Fibroblast of lung (primary cell): ENCODE measurements at regions not wholly inside any gene's neighbourhood (a gene's known extent, or its start where the extent isn't known, plus 50 kb on each side); places are given as distances from the start of the nearest gene placed in this dataset.

Experiments
- CTCF ChIP-seq, 2 donors: IDR thresholded peaks in 1 of 2; conservative IDR thresholded peaks in 1 of 2; 1 replicate in 1 of 2; 2 replicates in 1 of 2; pipeline ENCODE4 v1.5.1; 2011 to 2012; ENCODE audit warnings: low read length in 2 of 2, control low read depth in 1 of 2, inconsistent platforms in 1 of 2, low read depth in 1 of 2, mild to moderate bottlenecking in 1 of 2
- EZH2 ChIP-seq: IDR thresholded peaks from 2 replicates; pipeline ENCODE4 v1.5.1; 2012; ENCODE audit warnings: low read length, control low read depth, mild to moderate bottlenecking; ENCODE audit errors: missing control alignments

- TF ChIP-seq CTCF (conservative IDR thresholded peaks at IDR 0.05 in 1 of 2, IDR thresholded peaks at IDR 0.05 in 1 of 2; ENCODE audit: low read depth in 1 of 2, low read length in 2 of 2) (no peak), EZH2 (no peak)
Measured at GRCh38 chr2:122864728-122865127, 1109.3 kb downstream of the TSN start.
